ENCODE measurements at regions not wholly inside any gene's neighbourhood (a gene's known extent, or its start where the extent isn't known, plus 50 kb on each side); places are given as distances from the start of the nearest gene placed in this dataset.

DNA sequence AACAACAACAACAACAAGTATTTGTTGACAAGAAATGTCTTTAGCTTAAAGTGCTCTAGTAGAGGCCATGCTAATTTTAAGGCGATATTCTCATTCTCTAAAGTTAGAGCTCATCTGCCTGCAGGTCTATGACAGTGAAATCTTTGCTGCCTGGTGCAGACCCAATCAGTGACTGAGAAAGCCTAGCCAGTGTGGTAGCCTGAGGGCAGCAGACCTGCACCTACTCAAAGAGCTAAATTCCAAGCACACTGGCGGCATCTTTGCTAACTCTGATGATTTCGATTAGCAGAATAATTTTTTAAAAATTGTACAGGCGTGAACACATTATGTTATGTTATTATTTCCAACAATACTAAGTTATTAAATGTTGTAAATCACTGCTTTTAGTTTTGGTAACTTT, 228.8 kb upstream of the RGMA start:
- TF ChIP-seq, protein P1, sequence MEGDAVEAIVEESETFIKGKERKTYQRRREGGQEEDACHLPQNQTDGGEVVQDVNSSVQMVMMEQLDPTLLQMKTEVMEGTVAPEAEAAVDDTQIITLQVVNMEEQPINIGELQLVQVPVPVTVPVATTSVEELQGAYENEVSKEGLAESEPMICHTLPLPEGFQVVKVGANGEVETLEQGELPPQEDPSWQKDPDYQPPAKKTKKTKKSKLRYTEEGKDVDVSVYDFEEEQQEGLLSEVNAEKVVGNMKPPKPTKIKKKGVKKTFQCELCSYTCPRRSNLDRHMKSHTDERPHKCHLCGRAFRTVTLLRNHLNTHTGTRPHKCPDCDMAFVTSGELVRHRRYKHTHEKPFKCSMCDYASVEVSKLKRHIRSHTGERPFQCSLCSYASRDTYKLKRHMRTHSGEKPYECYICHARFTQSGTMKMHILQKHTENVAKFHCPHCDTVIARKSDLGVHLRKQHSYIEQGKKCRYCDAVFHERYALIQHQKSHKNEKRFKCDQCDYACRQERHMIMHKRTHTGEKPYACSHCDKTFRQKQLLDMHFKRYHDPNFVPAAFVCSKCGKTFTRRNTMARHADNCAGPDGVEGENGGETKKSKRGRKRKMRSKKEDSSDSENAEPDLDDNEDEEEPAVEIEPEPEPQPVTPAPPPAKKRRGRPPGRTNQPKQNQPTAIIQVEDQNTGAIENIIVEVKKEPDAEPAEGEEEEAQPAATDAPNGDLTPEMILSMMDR (conservative IDR thresholded peaks at IDR 0.05; ENCODE audit: low read depth, low read length) = no peak
- TF ChIP-seq RAD21 (IDR thresholded peaks at IDR 0.05; ENCODE audit: low read length) (no peak), POLR2A (IDR thresholded peaks at IDR 0.05; ENCODE audit: low read depth, low read length) (no peak), NFE2L2 (IDR thresholded peaks at IDR 0.05; ENCODE audit: low read depth, low read length) (no peak), FOS (IDR thresholded peaks at IDR 0.05; ENCODE audit: low read depth, low read length) (no peak), MXI1 (IDR thresholded peaks at IDR 0.05; ENCODE audit: borderline replicate concordance, low read depth, low read length) (no peak), RFX5 (IDR thresholded peaks at IDR 0.05; ENCODE audit: low read depth, low read length) (no peak), RCOR1 (IDR thresholded peaks at IDR 0.05; ENCODE audit: insufficient replicate concordance, low read length) (no peak), CEBPB (IDR thresholded peaks at IDR 0.05; ENCODE audit: low read depth, low read length) (no peak), MAZ (IDR thresholded peaks at IDR 0.05; ENCODE audit: borderline replicate concordance, low read depth, low read length) (no peak)
- TF ChIP-seq, protein P2, sequence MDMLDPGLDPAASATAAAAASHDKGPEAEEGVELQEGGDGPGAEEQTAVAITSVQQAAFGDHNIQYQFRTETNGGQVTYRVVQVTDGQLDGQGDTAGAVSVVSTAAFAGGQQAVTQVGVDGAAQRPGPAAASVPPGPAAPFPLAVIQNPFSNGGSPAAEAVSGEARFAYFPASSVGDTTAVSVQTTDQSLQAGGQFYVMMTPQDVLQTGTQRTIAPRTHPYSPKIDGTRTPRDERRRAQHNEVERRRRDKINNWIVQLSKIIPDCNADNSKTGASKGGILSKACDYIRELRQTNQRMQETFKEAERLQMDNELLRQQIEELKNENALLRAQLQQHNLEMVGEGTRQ (IDR thresholded peaks at IDR 0.05; ENCODE audit: low read depth, low read length) = no peak
